ENCODE measurements at regions not wholly inside any gene's neighbourhood (a gene's known extent, or its start where the extent isn't known, plus 50 kb on each side); places are given as distances from the start of the nearest gene placed in this dataset.

DNA sequence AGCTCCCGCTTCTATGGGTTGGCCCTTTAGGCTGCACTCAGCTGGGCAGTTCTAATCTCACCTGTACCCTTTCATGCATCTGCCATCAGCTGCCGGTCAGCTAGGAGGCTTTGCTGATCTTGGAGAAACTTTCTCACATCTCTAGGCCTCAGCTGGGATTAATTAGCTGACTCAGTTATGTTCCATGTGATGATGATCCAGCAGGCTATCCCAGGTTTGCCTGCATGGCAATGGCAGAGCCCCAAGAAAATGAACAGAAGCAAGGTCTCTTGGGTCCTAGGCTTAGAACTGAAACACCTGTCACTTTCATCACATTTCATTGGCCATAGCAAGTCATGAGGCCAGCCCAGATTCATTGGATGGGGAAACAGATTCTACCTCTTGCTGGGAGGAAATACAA is 304.6 kb upstream of the TBC1D5 start:
- DNase-seq (ENCODE audit: low read depth in 1 of 2, low spot score in 1 of 2), result no peak

DNA sequence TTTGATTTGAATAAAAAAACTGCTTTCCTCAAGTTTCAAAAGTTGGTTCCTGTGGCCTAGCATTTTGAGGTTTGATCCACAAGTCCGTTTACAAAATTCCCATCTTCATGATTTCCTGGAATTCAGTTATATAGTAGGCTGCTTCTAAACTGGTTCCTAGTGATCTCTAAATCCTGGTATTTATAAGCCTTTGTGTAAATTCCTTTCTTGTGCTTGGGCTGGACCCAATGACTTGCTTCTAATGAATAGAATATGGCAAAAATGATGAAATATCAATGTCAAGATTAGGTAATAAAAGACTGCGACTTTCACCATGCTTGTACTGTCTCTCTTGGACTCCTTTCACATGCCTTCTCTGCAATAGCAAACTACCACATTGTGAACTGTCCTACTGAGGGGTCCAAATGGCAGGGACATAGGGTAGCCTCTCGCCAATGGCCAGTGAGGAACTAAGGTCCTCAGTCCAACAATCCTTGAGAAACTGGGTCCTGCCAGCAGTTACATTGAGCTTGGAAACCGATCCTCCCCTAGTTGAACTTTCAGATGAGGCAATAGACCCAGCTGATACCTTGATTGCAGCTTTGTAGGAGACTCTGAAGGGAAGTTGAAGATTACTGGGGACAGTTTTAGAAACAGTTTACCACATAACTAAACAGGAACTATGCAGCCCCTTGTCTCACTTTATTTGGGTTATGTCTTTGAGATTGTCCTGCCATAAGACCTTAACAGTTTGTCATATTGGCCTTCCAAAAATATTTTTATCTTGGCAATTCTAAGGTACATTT is 303.9 kb upstream of the TBC1D5 start:
- DNase-seq (ENCODE audit: low read depth in 1 of 2, low spot score in 1 of 2), result no peak

DNA sequence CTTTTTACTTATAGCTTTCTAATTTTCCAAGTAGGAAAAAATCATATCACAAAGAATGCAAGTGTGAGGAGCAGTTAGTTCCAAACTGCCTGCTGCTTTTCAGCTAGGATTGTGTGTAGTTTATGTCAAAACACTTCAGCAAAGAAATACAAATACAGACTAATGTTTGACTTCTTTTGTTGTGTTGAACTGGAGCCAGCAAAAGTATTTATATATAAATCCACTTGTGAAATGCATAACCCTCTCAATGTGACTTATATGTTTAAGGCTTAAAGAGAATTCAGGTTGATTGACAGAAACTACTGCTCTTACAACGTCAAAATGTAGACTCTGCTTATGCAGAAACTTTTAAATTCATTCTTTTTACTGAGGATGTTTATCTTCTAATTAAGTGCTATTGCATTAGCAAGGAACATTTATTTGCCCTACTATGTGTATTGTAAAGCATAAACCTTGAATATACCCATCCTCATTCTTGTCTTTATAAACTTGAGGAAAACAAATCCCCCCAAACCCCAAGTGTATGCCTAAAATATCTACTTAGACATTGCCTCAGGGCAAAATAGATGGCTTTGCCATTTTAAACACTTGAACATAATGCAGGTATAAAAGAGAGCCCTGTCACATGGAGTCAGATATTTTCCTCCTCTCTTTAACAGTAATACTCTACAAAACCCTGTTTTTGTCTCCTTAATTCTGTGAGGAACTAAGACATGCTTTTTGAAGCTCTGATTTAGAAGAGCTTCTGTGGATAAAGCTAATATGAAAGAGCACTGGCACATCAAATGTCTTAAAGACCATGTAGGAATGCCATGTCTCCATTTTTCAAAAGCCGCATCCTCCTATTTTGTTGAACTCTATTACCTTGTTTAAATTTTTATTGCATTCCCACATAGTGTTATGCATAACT is 302.8 kb upstream of the TBC1D5 start:
- DNase-seq (ENCODE audit: low read depth in 1 of 2, low spot score in 1 of 2), result no peak

DNA sequence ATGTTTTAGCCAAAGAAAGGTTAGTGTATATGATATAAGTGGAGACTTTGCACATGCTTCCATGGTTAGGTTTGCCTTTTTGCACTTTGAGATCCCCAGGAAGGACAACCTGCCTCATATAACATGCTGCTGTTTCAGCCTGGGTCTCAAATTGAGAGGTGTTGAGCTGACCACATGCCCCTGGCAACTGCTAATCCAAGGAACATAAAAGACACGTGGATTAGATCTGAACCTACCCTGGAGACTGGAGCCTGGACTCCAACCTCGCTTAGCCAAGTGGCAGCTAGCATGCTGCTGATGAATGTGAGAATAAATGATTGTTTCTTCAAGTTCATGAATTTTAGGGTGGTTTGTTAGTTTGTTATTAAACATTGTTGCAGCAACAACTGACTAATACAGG is 301.8 kb upstream of the TBC1D5 start:
- no peak for DNase-seq (ENCODE audit: low read depth in 1 of 2, low spot score in 1 of 2)

DNA sequence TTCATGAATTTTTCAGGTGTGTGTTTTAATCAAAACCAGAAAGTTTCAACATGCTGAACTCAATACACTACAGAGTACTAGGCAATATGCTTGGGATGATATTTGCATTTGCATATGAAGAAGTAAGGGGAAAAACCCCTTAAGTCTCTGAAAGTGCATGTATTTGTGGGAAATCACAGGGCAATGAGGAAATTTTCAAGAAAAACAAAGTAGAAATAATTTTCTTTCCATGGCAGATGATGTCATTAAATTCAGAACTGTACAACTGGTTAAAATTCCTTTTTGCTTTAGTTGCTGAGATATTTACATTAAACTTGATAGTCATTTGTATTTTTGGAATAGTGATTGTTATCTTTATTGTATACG is 294.0 kb upstream of the TBC1D5 start:
- DNase-seq (ENCODE audit: low read depth in 1 of 2, low spot score in 1 of 2), result no peak

DNA sequence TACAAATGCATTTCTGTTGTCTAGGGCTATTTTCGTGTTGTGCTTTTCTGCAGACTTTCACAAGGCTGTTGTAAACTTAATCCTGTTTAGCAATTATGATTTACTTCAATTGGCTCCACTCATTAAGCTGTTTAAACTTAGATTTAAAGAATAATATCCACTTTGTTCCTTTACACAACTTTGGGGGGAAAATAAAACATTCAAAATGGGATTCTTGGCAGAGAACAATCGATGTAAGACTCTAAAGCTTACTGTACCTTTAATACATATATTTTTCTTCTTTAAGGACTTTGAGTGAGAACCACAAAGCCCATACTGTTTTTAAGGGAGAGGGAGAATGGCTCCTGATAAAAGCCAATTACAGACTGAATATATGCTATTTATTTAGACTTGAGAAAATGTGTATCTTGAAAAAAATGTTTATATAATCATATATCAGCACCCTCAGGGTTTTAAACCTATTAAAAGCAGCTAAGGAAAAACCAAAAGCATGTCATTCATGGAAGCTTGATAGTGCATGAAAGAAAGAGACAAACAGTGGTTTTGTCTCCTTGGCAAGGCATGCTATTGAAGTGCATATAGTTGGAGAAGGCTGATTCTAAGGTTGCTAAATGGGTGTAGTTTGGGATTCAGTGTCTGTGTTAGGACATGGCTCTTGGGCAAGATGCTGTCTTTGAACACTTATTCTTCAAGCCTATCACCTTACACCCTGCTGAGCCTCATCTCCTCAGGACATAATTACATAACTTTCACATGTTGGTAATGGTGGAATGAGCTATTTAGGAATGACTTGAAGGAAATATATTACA is 293.4 kb upstream of the TBC1D5 start:
- DNase-seq (ENCODE audit: low read depth in 1 of 2, low spot score in 1 of 2), result no peak

DNA sequence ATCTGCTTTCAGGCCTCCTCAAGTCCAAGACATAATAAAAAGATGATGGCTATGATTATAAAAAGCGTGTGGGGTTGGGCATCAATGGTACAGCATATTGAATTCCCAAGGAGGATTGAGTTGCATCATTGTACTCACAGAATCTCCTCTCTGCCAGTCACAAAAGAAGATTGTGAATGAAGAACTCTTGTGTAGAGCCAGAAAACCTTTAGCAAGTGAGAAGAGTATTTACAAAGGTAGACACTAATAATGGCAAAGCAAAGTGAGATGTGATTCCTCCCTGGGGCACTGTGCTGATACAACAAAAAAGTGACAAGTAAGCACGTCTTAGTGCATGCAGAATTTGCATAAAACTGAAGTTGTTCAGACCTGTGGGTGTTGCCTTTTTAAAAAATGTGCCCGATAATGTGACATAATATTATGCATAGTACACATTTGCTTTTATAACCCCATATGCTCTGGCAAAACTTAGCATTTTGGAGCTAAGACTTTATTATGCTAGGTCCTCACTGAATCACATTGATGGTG is 291.2 kb upstream of the TBC1D5 start:
- no peak for DNase-seq (ENCODE audit: low read depth in 1 of 2, low spot score in 1 of 2)

DNA sequence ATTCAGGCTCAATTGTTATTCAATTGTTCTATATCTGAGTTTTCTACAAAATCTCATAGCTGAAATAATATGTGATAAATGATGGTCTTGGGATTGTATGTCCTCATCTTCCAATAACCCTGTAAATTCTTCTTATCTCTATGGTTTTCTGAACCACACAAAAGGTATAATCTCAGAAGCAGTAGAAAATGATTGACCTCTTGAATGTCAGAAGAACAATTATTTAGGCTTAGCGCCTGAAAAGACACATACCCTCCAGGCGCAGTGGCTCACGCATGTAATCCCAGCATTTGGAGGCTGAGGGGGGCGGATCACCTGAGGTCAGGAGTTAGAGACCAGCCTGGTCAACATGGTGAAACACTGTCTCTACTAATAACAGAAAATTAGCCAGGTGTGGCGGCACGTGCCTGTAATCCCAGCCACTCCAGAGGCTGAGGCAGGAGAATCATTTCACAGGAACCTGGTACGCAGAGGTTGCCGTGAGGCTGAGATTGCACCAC is 288.0 kb upstream of the TBC1D5 start:
- DNase-seq (ENCODE audit: low read depth in 1 of 2, low spot score in 1 of 2), result no peak

DNA sequence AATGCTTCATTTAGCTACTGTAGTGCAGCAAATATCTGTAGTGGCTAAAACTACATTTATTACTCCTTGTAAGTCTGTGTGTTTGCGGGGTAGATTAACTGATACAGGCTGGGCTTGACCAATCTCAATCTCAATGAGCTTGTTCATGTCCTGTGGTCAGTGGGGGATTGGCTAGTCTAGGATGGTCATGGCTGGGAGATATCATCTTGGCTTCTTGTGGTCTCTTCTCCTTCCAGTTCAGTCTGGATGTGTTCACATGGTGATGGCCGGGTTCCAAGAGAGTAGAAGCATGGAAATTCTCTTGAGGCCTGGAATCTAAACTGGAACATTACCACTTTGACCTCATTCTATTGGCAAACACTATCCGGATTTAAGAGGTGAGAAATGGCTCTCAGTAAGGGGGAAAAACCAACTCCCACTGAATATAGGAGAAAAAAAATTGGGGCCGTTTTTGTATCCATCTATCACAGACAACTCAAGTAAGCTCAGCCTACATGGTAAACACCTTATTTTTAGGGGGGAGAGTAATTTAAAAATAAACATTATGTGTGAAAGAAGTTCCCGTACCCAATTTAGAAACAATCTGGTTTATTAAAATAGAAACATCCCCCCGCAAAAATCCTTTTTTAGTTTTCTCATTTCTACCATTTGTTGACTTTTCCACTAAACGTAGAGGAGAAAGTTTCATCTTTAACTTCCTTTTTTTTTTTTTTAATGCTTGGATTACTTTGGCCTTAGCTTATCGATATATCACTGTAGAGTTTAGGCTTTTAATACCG is 284.9 kb upstream of the TBC1D5 start:
- DNase-seq (ENCODE audit: low read depth in 1 of 2, low spot score in 1 of 2), result no peak

DNA sequence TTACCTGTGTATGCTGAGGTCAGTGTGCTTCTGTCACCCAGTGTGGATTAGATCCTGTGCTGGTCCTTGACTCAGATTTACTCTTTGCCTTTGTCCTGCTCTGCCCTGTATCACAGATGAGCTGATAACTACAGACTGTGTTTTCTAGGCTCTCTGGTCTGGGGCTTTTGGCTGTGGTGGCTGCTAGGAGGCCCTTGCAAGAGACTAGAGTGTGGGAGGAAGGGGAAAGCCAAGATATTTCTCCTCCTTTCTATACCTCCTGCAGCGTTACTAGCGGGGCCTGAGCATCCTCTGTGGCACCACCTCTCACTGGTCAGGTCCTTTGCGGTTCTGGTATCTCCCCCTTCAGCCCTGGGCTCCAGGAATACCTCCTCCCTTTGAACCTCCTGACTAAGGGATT is 282.3 kb upstream of the TBC1D5 start:
- no peak for DNase-seq (ENCODE audit: low read depth in 1 of 2, low spot score in 1 of 2)

DNA sequence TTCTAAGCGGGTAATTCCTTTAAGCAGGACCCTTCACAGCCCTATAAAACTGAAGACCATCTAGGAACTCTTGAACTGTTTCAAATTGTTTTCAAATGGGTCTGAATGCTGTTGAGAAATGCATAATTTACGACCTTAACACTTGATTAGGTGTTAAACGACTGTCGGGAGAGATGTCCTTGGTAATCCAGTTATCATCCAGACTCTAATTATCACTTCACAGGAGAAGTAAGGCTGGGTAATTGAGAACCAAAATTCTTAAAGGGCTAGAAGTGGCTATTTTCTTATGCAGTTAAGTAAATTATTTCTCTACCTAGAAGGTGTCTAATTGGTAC is 276.7 kb upstream of the TBC1D5 start:
- DNase-seq (ENCODE audit: low read depth in 1 of 2, low spot score in 1 of 2), result no peak

DNA sequence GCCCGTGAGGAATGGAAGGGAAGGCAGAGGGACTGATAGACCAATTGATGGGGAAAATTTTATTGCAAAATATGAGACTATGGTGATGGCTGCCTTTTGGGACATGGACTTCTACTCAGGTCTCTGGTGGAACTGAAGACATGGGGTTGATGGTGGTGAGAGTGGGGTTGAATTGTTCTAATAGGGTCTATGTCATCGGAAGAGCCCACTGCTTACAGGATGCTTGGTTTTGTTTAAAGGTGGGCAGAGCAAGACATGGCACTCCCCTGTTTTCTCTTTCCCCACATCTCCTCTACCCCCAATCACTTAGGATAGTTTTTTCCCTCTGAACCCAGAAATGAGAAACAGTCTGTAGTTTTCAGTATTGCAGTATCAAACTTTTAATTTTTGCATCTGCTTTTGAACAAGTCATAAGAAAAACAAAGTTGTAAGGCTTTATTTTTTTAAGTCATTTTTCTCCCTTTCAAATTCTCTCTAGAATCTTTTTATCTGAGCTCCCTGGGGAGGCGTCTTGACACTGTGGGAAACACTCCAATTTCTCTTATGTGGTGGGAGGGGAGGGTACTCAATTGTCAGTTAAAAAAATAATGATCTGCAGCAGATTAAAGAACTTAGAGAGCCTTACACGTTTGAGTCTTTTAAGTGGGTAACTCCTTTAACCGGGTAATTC is 276.2 kb upstream of the TBC1D5 start:
- DNase-seq (ENCODE audit: low read depth in 1 of 2, low spot score in 1 of 2), result no peak

DNA sequence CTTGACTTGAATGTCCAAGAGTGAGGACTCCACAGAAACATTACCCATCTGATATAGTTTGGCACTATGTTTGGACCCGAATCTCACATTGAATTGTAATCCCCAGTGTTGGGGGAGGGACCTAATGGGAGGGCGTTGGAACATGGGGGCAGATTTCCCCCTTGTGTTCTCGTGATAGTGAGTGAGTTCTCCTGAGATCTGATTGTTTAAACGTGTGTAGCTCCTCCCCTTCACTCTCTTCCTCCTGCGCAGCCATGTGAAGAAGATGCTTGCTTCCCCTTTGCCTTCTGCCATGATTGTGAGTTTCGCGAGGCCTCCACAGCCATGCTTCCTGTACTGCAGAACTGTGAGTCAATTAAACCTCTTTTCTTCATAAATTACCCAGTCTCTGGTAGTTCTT is 273.9 kb upstream of the TBC1D5 start:
- no peak for DNase-seq (ENCODE audit: low read depth in 1 of 2, low spot score in 1 of 2)

DNA sequence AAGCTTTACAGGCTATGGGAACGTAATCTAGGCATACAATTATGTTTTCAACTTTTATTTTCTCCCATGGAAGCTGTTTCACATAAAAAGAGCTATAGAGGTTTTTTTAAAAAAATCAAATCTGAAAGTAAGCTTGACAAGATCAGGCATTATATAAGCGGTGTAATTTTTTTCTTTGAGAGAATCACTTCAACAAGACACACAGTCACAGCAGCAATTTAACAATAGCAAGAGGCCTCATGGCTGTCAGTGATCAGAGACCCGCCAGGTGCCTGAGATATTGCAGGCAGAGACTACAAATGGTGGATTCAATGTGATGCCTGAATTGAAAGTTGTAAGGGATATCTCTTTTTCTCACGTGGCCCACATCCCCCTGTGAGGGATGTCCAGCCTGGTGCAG is 270.5 kb upstream of the TBC1D5 start:
- no peak for DNase-seq (ENCODE audit: low read depth in 1 of 2, low spot score in 1 of 2)

DNA sequence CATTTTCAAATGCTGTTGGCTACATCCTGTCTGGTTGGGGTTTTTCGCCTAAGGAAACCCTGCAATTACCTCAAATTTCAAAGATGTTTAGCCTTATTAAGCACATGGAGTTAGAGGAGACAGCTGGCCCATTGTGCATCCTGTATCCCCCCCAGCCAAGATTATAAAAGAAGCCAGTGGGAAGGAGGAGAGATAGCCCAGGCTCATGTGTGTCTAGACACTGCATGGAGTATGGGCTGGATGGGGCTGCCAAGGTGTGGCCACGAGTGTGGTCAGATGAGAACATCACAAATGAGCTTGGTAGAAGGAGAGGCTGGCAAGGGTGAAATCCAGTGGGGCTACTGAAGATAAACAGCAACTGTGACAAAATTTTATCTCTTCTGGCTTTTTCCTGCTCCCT is 270.0 kb upstream of the TBC1D5 start:
- DNase-seq (ENCODE audit: low read depth in 1 of 2, low spot score in 1 of 2), result no peak

DNA sequence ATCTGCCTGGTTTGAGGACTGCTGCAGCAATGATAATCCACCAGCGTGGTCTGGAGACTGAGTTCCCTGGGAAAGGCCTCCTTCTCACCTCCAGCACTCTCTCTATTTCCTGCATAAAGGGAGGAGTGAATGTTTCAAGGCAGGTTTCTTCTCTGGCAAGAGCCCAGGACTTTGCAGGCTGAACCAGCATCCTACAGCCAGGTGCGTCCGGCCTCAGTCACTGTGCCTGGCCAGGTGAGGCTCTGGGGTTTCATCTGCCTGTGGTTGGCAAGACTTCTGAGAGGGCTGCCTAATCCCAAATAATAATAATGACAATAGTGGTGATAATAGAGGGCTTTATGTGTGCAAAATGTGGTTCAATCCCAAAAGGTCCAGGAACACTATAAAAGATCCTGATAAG is 269.0 kb upstream of the TBC1D5 start:
- no peak for DNase-seq (ENCODE audit: low read depth in 1 of 2, low spot score in 1 of 2)

DNA sequence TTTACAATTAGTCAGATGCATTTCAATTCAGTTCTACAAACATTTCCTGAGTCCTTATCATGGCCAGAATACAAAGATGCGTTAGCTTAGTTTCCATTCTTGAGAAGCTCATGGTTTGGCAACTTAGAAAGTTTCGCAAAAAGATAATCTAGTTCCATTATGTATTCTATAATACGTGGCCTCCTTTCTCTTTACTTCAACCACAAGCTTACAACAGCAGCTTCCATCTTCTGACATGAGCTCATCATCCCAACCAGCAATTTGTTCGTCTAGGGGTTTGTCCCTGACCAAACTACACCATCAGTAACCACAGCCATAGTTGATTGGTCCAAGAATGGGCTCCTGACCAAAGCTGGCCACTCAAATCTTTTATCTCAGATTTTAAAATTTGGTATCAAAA is 267.6 kb upstream of the TBC1D5 start:
- DNase-seq (ENCODE audit: low read depth in 1 of 2, low spot score in 1 of 2), result no peak

DNA sequence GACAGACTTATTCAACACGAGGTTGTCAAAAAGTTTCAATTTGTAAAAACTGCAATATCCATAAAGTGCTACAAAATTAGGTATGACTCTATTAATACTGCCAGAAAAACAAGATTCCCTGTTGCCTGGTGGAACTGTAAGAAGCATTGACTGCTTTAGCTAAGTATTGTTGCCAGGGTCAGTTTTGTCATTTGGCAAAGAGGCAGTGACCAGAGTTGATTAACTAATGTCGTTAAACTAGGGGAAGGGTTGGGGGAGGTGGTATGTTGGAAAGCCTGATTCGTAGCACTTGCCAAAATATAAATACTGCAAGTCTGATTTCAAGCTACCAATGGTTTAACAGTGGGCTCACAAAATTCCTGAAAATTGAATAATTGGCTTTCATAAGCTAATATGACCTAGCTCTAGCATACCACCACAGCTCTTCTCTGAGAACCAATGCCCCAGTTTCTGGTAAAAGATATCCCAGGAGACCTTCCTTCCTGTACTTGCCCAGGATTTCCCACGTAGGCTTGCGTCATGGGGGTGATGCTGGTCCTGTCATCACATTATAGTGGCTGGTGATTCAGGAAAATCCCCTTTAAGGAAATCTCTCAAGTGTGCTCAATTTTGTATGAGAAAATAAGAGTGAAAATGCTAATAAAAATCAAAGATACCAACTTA is 266.4 kb upstream of the TBC1D5 start:
- no peak for DNase-seq (ENCODE audit: low read depth in 1 of 2, low spot score in 1 of 2)

DNA sequence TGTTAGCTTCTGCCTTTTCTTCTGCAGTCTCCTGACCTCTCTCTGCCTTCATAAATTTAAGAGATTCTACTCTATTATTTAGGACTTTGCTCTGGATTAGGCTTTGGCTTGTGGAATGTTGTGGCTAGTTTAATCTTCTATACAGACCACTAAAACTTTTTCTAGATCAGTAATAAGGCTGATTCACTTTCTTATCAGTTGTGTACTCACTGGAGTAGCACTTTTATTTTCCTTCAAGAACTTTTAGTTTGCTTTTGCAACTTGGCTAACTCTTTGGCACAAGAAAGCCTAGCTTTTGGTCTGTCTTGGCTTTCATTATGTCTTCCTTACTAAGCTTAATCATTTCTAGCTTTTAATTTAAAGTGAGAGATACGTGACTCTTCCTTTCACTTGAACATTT is 265.5 kb upstream of the TBC1D5 start:
- DNase-seq (ENCODE audit: low read depth in 1 of 2, low spot score in 1 of 2), result no peak

DNA sequence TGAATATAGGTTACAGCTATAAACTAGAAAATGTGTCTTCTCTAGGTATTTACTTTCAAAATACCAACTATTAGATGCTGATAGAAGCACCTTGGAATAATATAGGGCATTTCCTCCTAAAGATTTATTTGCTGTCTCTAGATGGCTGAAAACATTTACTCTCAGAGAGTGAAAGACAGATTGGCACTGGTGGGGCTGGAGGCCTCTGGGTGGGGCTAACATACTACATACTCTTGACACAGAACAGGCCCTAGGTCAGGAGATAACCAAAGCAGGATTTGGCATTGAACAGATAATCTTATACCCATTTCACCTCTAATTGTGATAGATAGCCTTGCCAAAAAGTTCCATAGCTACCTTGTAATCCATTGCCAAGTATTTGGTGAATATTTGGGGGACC is 253.3 kb upstream of the TBC1D5 start:
- DNase-seq (ENCODE audit: low read depth in 1 of 2, low spot score in 1 of 2), result no peak

Measured in stimulated activated CD4-positive, alpha-beta T cell treated with anti-CD3 and anti-CD28 coated beads, Interleukin-15, amount 100 ng/mL, for 1 hour (primary cell).